NCI-H510A (cell line): ENCODE measurements at regions not wholly inside any gene's neighbourhood (a gene's known extent, or its start where the extent isn't known, plus 50 kb on each side); places are given as distances from the start of the nearest gene placed in this dataset.

Experiments
- DNase-seq: peaks from one replicate; lab custom pipeline; 2025; lab: John Stamatoyannopoulos, UW

DNA sequence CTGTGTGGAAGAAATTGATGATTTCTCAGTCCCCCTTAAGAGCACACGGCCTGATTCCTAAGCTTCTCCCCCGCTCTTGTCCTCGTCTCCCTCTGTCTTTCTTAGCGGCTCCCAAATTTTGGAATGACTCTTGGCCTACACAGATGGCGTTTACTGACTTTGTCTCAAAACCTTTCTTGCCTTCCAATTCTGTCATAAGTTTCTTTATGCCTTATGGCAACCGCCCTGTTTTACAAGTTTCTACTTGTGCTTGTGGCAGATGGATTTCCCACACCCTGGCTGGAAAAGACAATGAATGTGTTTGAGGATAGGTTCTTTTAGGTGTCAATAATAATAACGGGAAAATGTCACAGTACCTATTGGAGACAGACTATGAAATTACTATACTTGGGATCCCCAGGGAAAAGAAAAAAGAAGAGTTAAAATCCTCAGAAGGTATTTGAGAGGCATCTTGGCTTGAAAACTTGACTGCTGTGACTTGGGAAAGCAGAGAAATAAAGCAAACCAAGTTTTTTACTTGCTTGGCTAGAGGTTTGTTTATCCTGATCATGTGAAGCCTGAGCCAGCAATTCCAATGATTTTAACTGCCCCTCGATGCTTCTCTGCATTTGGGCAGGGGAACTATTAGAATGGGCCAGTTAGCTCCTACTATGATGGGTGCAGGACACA, 276.4 kb downstream of the HRH4 start:
- no peak for DNase-seq

DNA sequence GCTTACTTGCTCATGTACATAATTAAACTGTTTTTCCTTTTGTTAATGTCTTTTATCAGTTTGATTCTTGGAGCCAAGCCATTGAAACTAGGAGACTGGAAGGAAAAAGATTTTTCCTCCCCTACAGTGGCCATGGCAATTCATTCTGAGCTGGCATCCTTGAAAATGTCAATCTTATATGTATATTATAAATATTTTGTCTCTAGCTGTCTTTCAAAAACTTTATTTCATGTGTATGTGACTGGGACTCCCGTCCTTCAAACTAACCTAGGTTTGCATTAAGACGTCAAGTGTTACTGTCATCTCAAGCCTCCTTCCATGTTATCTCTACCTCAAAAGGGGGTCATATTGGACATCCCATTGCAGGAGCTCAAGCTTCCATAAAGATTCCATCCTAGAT, 280.4 kb downstream of the HRH4 start:
- DNase-seq: no peak

GRCh38 chr18:24741321-24741720, 280.9 kb downstream of the HRH4 start:
- no peak for DNase-seq

GRCh38 chr18:24741965-24742724, 281.7 kb downstream of the HRH4 start:
- no peak for DNase-seq

- no peak for DNase-seq
Measured at GRCh38 chr18:24754583-24755253, 294.3 kb downstream of the HRH4 start.

DNA sequence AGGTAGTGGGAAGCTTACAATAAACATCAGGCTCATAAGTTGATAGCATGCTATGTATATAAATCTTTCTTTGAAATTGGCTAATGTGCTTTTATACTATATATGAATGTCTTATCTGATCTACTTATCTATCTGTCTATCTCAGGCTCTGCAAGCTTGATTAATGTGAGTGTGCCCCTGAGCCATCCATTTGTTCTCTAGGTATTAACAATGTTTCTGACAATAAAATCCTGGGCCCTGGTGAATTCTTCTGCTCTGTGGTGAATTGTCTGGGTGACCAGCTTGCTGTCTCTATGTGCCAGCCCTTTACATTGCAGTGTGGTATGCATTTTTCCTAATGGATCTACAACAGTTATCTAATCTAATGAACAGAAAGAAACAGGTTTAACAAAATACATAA, 295.9 kb downstream of the HRH4 start:
- no peak for DNase-seq

DNA sequence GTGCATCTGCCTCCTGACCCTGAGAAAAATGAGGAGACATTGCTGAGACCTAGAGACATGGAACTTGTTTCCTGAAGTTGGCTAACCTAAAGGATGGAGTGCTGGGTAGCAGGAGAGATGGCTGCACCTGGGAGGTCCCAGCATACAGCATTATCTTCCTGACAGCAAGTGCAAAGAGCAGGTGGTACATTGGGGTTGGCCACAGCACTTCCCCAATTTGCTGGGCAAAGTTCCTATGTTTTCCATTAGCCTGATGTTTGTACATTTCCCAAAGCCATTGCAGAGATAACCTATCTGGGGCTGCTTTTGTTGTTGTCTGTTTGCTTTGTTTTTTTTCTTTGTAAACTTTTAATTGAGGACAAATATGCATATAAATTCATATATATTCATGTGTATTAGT, 296.7 kb downstream of the HRH4 start:
- no peak for DNase-seq

DNA sequence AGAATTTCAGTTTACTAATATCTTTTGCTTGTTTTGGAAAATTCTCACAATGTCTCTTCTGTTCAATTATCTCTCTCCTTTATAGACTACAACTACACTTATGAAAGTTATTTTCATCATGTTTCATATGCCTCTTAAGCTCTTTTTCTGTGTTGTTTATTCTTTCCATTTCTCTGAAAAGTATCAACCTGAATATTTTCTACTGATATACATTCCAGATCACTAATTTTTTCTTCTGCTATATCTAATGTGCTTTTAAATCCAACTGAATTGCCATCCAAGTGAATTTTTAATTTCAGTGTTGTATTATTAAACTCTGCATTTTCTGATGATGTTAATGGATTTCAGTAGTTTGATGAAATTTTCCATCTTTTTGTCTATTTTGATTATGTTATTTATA, 301.3 kb downstream of the HRH4 start:
- no peak for DNase-seq

DNA sequence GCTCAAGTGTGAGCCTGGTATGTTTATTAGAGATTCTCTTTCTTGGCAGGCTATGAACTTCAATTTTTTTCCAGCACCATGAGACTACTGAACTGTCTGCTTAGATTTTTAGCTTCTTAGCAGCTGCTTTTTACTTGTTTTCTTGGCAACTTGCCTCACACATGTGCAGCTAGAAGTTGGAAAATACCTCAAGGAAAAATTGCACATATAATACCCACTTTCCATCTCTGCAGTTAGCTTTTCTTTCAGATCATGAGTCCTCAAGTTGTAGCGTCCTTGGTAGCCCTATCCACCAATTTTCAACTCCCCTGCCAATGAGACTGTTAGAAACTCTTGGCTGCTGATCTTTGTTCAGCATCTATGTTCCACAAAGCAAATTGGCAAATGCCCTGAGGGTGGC, 302.1 kb downstream of the HRH4 start:
- DNase-seq: no peak

DNA sequence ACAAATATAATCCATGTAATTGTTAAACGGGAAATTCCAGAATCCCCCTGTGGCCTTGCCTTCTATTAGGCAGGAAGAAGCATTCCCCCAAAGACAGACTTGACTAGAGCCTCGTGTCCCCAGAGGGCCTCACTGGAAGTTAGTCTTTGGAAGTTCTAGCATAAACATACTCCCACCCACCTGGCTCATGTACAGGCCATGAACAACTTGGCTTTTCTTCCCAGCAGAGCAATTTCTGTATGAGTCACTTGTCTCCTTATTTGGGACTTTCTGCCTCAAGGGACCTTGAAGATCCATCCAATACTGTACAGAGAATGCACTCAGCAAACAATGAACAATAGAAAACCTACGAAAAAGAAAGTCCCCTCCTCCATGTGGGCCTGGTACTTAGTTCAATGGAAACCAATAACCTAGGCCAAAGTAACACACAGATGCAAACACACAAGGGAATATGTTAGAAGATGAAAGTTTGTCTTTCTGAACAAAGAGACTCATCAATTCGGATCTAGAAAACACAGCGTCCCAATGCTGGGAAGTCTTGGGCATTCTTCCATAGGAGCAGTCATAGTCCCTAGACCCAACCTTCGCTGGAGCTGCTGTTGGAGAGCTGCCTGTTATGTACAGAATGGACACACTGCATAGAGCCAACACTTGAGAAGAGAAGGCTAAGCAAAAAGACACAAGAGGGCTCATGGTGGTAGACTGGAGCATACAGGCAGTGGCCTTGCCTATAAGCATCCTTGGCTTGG, 303.5 kb downstream of the HRH4 start:
- no peak for DNase-seq

- DNase-seq: no peak
Measured at GRCh38 chr18:24764766-24765165, 304.3 kb downstream of the HRH4 start.

DNA sequence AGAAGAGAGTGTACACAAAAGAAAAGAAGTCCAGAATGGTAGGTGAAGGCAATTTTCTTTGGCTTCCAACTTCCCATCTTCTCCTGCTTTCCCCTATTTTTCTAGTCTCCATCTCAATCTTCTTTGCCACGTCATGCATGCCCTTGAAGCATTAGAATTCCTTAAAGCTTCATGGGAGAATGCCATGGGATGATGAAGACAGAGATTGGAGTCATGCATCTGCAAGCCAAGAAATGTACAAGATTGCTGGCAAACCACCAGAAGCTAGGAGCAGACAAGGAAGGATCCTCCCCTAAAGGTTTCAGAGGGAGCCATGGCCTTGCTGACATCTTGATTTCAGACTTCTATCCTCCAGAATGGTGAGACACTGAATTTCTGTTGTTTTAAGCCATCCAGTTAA, 305.9 kb downstream of the HRH4 start:
- no peak for DNase-seq

DNA sequence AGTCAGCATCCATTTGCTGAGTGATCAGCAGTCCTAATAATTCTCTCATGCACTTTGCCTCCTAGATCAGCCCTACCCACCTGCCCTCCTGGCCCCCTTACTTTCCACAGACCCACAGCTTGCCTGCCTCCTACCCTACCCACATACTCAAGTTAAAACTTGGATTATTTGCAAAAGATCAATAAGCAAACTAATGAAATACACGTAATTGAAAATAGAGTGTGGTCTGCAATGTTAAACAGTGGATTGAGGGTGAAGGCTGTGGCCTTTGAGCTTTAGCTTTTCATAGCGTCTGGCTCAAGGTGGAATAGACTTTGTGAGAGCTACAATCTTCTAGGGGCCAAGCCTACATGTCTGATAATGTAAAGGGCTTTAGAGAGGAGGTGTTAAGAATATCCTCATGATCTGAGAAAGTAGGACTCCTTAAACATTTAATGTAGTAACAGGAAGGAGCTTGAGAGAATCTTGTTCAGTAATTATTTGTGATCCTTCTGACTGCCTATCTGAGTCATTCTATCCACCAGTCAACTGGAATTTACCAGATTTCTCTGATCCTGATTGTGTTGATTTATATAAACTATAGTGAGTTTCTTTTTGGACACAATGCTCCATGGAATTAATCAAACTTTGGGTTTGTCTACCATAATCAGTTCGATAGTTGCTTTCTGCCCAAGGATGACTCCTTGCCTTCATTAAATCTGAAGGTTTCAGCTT, 310.0 kb downstream of the HRH4 start:
- DNase-seq: no peak

GRCh38 chr18:24771300-24771699, 310.9 kb downstream of the HRH4 start:
- no peak for DNase-seq

- no peak for DNase-seq
Measured at GRCh38 chr18:24773101-24773500, 312.7 kb downstream of the HRH4 start.

DNA sequence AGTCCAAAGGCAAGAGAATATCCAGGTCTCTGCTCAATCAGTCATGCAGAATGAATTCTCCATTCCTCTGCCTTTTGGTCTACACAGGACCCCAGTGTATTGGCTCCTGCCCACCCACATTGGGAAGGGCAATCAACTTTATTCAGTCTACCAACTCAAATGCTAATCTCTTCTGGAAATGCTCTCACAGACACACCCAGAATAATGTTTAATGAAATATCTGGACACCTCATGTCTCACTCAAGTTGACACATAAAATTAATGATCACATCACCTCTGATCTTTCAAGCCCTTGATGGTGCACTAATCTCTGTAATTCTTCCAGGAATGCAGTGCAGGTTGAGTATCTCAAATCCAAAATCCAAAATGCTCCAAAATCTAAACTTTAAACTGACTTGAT, 315.6 kb downstream of the HRH4 start:
- no peak for DNase-seq

DNA sequence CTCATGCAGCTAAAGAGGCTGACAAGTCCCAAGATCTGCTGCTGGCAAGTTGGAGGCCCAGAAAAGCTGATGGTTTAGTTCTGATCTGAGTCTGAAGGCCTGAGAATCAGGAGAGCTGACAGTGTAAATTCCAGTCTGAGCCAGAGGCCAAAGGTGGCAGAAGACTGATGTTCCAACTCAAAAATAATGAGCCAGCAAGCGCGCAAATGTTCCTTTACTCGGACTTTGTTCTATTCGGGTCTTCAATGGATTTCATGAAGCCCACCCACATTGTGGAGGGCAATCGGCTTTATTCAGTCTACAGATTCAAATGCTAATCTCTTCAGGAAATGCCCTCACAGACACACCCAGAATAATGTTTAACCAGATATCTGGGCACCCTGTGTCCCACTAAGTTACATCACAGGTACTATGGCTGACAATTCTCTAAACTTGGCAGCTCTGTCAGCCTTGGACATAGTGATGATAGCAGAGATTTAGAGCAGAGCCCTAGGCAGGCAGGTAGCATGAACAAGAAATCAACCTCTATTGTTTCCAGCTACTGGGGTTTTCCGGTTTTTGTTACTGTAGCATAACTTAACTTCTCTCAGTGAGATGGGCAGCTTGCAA, 318.5 kb downstream of the HRH4 start:
- no peak for DNase-seq

- DNase-seq: no peak
Measured at GRCh38 chr18:24782566-24782965, 322.1 kb downstream of the HRH4 start.

DNA sequence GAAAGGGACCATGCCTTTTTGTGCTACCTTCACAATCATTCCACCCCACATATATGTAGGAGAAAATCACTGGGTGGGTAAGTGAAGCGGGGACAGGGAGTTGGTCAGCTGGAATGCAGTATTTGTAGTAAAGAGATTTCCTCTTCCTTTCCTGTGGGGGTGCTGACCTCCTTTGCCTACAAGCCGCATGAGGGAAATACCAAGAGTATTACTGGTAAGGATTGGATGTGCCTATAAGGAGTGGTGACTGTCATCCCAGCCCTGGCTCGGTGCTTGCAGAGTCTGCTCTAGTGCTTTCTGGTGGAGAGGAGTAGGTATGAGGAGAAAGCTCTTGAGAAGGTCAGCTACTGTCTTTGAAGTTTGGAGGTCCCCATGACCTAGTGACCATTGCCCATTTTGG, 324.6 kb downstream of the HRH4 start:
- no peak for DNase-seq

- DNase-seq: no peak
Measured at GRCh38 chr18:24786027-24786426, 325.6 kb downstream of the HRH4 start.

DNA sequence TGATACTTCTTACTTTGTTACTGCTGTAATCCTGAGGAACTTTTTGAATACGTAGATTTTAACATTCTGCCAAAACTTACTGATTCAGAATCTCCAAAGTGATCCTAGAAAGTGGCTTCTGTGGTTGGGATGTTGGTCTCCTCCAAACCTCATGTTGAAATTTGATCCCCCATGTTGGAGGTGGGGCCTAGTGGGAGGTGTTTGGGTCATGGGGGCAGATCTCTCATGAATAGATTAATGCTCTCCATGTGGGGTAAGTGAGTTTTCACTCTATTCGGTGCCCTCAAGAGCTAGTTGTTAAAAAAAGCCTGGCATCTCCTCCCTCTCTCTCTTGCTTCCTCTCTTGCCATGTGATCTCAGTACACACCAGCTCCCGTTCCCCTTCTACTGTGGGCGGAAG, 329.9 kb downstream of the HRH4 start:
- no peak for DNase-seq
